GM23338 (cell line): ENCODE measurements at regions not wholly inside any gene's neighbourhood (a gene's known extent, or its start where the extent isn't known, plus 50 kb on each side); places are given as distances from the start of the nearest gene placed in this dataset.

Source experiments
- ATAC-seq: fragments of 200-7000 bp; cut with Tn5 transposase; 3 replicates; pipeline ENCODE4 v1.9.1; 2020
- DNase-seq: peaks from one replicate; pipeline ENCODE4 v3.0.0-alpha.2; 2015; ENCODE audit warnings: low spot score
- H2AFZ ChIP-seq: fragments of 200-600 bp; sonication (generic); 2 replicates; pipeline ENCODE4 v1.8.0; 2016; ENCODE audit warnings: antibody characterized with exemption, mild to moderate bottlenecking, moderate library complexity
- H3F3A ChIP-seq: fragments of 200-600 bp; sonication (generic); replicated peaks from 2 replicates; pipeline ENCODE4 v1.8.0; 2017; ENCODE audit warnings: antibody characterized with exemption, mixed run types, low read depth
- H3K27ac ChIP-seq: fragments of 200-600 bp; sonication (generic); 2 replicates; pipeline ENCODE4 v1.6.1; 2016; ENCODE audit warnings: low read depth
- H3K27me3 ChIP-seq: fragments of 200-600 bp; sonication (generic); 2 replicates; pipeline ENCODE4 v1.8.0; 2016; ENCODE audit warnings: mild to moderate bottlenecking, mixed run types, moderate library complexity; ENCODE audit not compliant: insufficient read depth
- H3K36me3 ChIP-seq: fragments of 200-600 bp; sonication (generic); 2 replicates; pipeline ENCODE4 v1.8.0; 2016; ENCODE audit warnings: mild to moderate bottlenecking; ENCODE audit not compliant: insufficient read depth
- H3K4me1 ChIP-seq: fragments of 200-600 bp; sonication (generic); 2 replicates; pipeline ENCODE4 v1.8.0; 2016; ENCODE audit warnings: mild to moderate bottlenecking, moderate library complexity; ENCODE audit not compliant: insufficient read depth
- H3K4me2 ChIP-seq: fragments of 200-600 bp; sonication (generic); 2 replicates; pipeline ENCODE4 v1.7.1; 2017; ENCODE audit warnings: mixed run types
- H3K4me3 ChIP-seq: fragments of 200-600 bp; sonication (generic); 2 replicates; pipeline ENCODE4 v1.6.1; 2016; ENCODE audit warnings: mixed run types
- H3K79me2 ChIP-seq: fragments of 200-600 bp; sonication (generic); replicated peaks from 2 replicates; pipeline ENCODE4 v1.8.0; 2017; ENCODE audit warnings: mild to moderate bottlenecking; ENCODE audit not compliant: insufficient read depth
- H3K9me2 ChIP-seq: fragments of 200-600 bp; sonication (generic); 2 replicates; pipeline ENCODE4 v1.8.0; 2017; ENCODE audit not compliant: insufficient read depth
- H4K20me1 ChIP-seq: fragments of 200-600 bp; sonication (generic); replicated peaks from 2 replicates; pipeline ENCODE4 v1.8.0; 2017; ENCODE audit warnings: mild to moderate bottlenecking; ENCODE audit not compliant: insufficient read depth
- H3K27ac Mint-ChIP-seq: 2 replicates; pipeline ENCODE4 v1.8.0; 2020; ENCODE audit warnings: inconsistent platforms, mild to moderate bottlenecking, moderate library complexity, mixed read lengths
- H3K27me3 Mint-ChIP-seq: 3 replicates; pipeline ENCODE4 v1.8.0; 2022; ENCODE audit warnings: low read depth, mild to moderate bottlenecking, moderate library complexity, mixed read lengths, inconsistent platforms; ENCODE audit not compliant: insufficient read depth, poor library complexity
- H3K36me3 Mint-ChIP-seq: 3 replicates; pipeline ENCODE4 v1.8.0; 2021; ENCODE audit warnings: low read depth, mild to moderate bottlenecking, inconsistent platforms, moderate library complexity, mixed read lengths
- H3K4me1 Mint-ChIP-seq: 3 replicates; pipeline ENCODE4 v1.8.0; 2020; ENCODE audit warnings: mild to moderate bottlenecking, inconsistent platforms, mixed read lengths
- H3K4me3 Mint-ChIP-seq: 3 replicates; pipeline ENCODE4 v1.8.0; 2021; ENCODE audit warnings: moderate library complexity, mild to moderate bottlenecking, inconsistent platforms, mixed read lengths
- H3K9me3 Mint-ChIP-seq: 3 replicates; pipeline ENCODE4 v1.8.0; 2020; ENCODE audit warnings: moderate library complexity, mild to moderate bottlenecking, inconsistent platforms, mixed read lengths
- CREB1 ChIP-seq: fragments of 250-450 bp; sonication (Bioruptor Pico); IDR thresholded peaks from 2 replicates; pipeline ENCODE4 v1.5.0; 2020; ENCODE audit warnings: low read depth, mild to moderate bottlenecking, moderate library complexity
- EZH2 ChIP-seq: fragments of 200-600 bp; sonication (generic); IDR thresholded peaks from one replicate; pipeline ENCODE4 v1.8.0; 2017; ENCODE audit warnings: antibody characterized with exemption, mild to moderate bottlenecking, low read depth; ENCODE audit not compliant: unreplicated experiment
- EZH2phosphoT487 ChIP-seq: fragments of 200-600 bp; sonication (generic); IDR thresholded peaks from one replicate; pipeline ENCODE4 v1.8.1; 2018; ENCODE audit warnings: antibody characterized with exemption; ENCODE audit not compliant: unreplicated experiment
- JUNB ChIP-seq: IDR thresholded peaks from one replicate; pipeline ENCODE4 v1.6.1; 2016; ENCODE audit warnings: antibody characterized with exemption; ENCODE audit not compliant: unreplicated experiment
- NANOG ChIP-seq: IDR thresholded peaks from 2 replicates; pipeline ENCODE4 v1.6.1; 2016; ENCODE audit warnings: antibody characterized with exemption, borderline replicate concordance
- POLR2AphosphoS5 ChIP-seq: IDR thresholded peaks from 2 replicates; pipeline ENCODE4 v1.6.1; 2016; ENCODE audit warnings: antibody characterized with exemption, low read depth
- STAT1 ChIP-seq: IDR thresholded peaks from one replicate; pipeline ENCODE4 v1.6.1; 2016; ENCODE audit warnings: antibody characterized with exemption; ENCODE audit not compliant: unreplicated experiment
- ZNF114 ChIP-seq: fragments of 250-450 bp; sonication (Bioruptor Pico); IDR thresholded peaks from 2 replicates; pipeline ENCODE4 v1.5.0; 2020; ENCODE audit warnings: mild to moderate bottlenecking, moderate library complexity
- TF ChIP-seq, protein P1 (sequence below): fragments of 250-450 bp; sonication (Bioruptor Pico); IDR thresholded peaks from 2 replicates; pipeline ENCODE4 v1.5.0; 2020; ENCODE audit warnings: mild to moderate bottlenecking, moderate library complexity
- TF ChIP-seq, protein P2 (sequence below), 2 experiments: fragments of 200-600 bp in 1 of 2; sonication (generic) in 1 of 2; conservative IDR thresholded peaks; 2 replicates each; pipeline versions ENCODE4 v1.5.1 to v1.6.1; 2016 to 2017; ENCODE audit warnings: antibody characterized with exemption in 2 of 2, low read depth in 2 of 2, mild to moderate bottlenecking in 2 of 2, moderate library complexity in 1 of 2
- TF ChIP-seq, protein P3 (sequence below): IDR thresholded peaks from one replicate; pipeline ENCODE4 v1.6.1; 2018; ENCODE audit warnings: antibody characterized with exemption; ENCODE audit not compliant: unreplicated experiment
- TF ChIP-seq, protein P4 (sequence below): IDR thresholded peaks from 2 replicates; pipeline ENCODE4 v1.6.1; 2016; ENCODE audit warnings: antibody characterized with exemption

DNA sequence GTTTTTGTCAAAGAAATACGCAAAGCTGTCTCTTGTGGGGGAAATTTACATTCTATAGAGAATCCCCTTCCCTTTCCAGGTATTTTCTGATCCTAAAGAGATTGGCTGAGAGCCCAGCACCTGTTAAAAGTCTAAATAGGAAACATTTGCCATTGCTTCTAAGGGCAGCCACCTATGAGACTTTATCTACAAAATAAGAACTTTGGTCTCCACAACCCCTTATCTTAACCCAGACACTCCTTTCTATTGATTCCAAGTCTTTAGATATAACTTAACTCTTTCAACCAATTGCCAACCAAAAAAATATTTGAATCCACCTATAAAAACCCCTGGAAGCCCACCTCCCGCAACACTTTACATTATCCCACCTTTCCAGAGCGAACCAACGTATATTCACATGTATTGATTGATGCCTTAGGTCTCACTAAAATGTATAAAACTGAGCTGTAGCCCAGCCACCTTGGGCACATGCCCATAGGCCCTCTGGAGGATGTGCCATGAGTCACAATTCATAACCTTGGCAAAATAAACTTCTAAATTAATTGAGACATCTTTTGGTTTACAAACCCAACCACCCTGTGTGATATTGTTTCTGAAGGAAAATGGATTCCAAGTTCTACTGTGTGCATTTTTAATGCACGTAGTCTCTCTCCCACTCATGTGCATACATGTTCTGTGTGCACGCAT, 211.4 kb downstream of the GAS1 start (continued):
- TF ChIP-seq, protein P1, sequence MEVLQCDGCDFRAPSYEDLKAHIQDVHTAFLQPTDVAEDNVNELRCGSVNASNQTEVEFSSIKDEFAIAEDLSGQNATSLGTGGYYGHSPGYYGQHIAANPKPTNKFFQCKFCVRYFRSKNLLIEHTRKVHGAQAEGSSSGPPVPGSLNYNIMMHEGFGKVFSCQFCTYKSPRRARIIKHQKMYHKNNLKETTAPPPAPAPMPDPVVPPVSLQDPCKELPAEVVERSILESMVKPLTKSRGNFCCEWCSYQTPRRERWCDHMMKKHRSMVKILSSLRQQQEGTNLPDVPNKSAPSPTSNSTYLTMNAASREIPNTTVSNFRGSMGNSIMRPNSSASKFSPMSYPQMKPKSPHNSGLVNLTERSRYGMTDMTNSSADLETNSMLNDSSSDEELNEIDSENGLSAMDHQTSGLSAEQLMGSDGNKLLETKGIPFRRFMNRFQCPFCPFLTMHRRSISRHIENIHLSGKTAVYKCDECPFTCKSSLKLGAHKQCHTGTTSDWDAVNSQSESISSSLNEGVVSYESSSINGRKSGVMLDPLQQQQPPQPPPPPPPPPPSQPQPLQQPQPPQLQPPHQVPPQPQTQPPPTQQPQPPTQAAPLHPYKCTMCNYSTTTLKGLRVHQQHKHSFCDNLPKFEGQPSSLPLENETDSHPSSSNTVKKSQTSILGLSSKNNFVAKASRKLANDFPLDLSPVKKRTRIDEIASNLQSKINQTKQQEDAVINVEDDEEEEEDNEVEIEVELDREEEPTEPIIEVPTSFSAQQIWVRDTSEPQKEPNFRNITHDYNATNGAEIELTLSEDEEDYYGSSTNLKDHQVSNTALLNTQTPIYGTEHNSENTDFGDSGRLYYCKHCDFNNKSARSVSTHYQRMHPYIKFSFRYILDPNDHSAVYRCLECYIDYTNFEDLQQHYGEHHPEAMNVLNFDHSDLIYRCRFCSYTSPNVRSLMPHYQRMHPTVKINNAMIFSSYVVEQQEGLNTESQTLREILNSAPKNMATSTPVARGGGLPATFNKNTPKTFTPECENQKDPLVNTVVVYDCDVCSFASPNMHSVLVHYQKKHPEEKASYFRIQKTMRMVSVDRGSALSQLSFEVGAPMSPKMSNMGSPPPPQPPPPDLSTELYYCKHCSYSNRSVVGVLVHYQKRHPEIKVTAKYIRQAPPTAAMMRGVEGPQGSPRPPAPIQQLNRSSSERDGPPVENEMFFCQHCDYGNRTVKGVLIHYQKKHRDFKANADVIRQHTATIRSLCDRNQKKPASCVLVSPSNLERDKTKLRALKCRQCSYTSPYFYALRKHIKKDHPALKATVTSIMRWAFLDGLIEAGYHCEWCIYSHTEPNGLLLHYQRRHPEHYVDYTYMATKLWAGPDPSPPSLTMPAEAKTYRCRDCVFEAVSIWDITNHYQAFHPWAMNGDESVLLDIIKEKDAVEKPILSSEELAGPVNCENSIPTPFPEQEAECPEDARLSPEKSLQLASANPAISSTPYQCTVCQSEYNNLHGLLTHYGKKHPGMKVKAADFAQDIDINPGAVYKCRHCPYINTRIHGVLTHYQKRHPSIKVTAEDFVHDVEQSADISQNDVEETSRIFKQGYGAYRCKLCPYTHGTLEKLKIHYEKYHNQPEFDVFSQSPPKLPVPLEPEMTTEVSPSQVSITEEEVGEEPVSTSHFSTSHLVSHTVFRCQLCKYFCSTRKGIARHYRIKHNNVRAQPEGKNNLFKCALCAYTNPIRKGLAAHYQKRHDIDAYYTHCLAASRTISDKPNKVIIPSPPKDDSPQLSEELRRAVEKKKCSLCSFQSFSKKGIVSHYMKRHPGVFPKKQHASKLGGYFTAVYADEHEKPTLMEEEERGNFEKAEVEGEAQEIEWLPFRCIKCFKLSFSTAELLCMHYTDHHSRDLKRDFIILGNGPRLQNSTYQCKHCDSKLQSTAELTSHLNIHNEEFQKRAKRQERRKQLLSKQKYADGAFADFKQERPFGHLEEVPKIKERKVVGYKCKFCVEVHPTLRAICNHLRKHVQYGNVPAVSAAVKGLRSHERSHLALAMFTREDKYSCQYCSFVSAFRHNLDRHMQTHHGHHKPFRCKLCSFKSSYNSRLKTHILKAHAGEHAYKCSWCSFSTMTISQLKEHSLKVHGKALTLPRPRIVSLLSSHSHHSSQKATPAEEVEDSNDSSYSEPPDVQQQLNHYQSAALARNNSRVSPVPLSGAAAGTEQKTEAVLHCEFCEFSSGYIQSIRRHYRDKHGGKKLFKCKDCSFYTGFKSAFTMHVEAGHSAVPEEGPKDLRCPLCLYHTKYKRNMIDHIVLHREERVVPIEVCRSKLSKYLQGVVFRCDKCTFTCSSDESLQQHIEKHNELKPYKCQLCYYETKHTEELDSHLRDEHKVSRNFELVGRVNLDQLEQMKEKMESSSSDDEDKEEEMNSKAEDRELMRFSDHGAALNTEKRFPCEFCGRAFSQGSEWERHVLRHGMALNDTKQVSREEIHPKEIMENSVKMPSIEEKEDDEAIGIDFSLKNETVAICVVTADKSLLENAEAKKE (CRISPR knock-in tag) = no peak
- no peak for TF ChIP-seq NANOG

DNA sequence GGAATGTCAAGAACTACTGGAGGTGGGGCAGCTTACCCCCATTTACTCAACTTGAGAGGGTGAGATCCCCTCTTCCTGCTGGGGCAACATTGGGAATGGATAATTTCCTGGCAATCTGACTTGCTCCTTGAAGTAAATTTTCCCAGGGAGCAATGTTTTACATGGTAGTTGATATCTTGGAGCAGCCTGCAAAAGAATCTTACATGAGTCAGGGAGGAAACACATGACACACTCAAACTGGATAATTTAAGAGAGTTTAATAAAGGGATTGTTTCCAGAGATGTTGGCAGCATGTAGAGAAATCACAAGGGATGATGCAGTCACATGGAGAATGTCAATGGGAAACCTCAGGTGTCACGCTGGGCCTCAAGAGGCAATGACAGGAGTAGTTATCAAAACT, 212.5 kb downstream of the GAS1 start:
- 0 out of 2 replicates have a peak, but pooled peaks cover 7% of the 10 kb centered on the region for H3K9me2 ChIP-seq
- H3K36me3 ChIP-seq = no peaks in the 10 kb centered on the region
- no peaks in the 10 kb centered on the region; the same call in 1 of the 2 replicates for H4K20me1 ChIP-seq
- no peak for ATAC-seq
- no peak overlapping the region for H3K4me2 ChIP-seq
- no peaks in the 10 kb centered on the region for H3K4me1 ChIP-seq
- no peaks in the 10 kb centered on the region for H3K79me2 ChIP-seq
- H3K4me3 Mint-ChIP-seq = no peak overlapping the region
- DNase-seq = no peak
- H2AFZ ChIP-seq = no peak overlapping the region
- H3F3A ChIP-seq = no peaks in the 10 kb centered on the region
- no peaks in the 10 kb centered on the region for H3K27me3 ChIP-seq
- no peaks in the 10 kb centered on the region for H3K9me3 Mint-ChIP-seq
- TF ChIP-seq, protein P2, sequence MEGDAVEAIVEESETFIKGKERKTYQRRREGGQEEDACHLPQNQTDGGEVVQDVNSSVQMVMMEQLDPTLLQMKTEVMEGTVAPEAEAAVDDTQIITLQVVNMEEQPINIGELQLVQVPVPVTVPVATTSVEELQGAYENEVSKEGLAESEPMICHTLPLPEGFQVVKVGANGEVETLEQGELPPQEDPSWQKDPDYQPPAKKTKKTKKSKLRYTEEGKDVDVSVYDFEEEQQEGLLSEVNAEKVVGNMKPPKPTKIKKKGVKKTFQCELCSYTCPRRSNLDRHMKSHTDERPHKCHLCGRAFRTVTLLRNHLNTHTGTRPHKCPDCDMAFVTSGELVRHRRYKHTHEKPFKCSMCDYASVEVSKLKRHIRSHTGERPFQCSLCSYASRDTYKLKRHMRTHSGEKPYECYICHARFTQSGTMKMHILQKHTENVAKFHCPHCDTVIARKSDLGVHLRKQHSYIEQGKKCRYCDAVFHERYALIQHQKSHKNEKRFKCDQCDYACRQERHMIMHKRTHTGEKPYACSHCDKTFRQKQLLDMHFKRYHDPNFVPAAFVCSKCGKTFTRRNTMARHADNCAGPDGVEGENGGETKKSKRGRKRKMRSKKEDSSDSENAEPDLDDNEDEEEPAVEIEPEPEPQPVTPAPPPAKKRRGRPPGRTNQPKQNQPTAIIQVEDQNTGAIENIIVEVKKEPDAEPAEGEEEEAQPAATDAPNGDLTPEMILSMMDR (conservative IDR thresholded peaks at IDR 0.05; ENCODE audit: low read depth in 2 of 2) = no peak
- no peak for TF ChIP-seq STAT1
- no peak for TF ChIP-seq ZNF114 (CRISPR knock-in tag)
- no peak for TF ChIP-seq JUNB
- TF ChIP-seq CREB1 (CRISPR knock-in tag) = no peak
- TF ChIP-seq, protein P3, sequence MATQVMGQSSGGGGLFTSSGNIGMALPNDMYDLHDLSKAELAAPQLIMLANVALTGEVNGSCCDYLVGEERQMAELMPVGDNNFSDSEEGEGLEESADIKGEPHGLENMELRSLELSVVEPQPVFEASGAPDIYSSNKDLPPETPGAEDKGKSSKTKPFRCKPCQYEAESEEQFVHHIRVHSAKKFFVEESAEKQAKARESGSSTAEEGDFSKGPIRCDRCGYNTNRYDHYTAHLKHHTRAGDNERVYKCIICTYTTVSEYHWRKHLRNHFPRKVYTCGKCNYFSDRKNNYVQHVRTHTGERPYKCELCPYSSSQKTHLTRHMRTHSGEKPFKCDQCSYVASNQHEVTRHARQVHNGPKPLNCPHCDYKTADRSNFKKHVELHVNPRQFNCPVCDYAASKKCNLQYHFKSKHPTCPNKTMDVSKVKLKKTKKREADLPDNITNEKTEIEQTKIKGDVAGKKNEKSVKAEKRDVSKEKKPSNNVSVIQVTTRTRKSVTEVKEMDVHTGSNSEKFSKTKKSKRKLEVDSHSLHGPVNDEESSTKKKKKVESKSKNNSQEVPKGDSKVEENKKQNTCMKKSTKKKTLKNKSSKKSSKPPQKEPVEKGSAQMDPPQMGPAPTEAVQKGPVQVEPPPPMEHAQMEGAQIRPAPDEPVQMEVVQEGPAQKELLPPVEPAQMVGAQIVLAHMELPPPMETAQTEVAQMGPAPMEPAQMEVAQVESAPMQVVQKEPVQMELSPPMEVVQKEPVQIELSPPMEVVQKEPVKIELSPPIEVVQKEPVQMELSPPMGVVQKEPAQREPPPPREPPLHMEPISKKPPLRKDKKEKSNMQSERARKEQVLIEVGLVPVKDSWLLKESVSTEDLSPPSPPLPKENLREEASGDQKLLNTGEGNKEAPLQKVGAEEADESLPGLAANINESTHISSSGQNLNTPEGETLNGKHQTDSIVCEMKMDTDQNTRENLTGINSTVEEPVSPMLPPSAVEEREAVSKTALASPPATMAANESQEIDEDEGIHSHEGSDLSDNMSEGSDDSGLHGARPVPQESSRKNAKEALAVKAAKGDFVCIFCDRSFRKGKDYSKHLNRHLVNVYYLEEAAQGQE = no peak
- no peak for TF ChIP-seq POLR2AphosphoS5
- TF ChIP-seq, protein P4, sequence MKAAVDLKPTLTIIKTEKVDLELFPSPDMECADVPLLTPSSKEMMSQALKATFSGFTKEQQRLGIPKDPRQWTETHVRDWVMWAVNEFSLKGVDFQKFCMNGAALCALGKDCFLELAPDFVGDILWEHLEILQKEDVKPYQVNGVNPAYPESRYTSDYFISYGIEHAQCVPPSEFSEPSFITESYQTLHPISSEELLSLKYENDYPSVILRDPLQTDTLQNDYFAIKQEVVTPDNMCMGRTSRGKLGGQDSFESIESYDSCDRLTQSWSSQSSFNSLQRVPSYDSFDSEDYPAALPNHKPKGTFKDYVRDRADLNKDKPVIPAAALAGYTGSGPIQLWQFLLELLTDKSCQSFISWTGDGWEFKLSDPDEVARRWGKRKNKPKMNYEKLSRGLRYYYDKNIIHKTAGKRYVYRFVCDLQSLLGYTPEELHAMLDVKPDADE = no peak
- no peak for TF ChIP-seq EZH2
- no peak for TF ChIP-seq EZH2phosphoT487
- H3K4me3 ChIP-seq = no peak overlapping the region
- no peaks in the 10 kb centered on the region for H3K36me3 Mint-ChIP-seq
- peaks cover 6% of the 10 kb centered on the region for H3K4me1 Mint-ChIP-seq
- H3K27ac ChIP-seq = no peak overlapping the region
- H3K27ac Mint-ChIP-seq = no peak overlapping the region
- peaks cover 5% of the 10 kb centered on the region for H3K27me3 Mint-ChIP-seq
